NT2/D1 (cell line): ENCODE measurements at regions not wholly inside any gene's neighbourhood (a gene's known extent, or its start where the extent isn't known, plus 50 kb on each side); places are given as distances from the start of the nearest gene placed in this dataset.

ENCODE experiments used
- SUZ12 ChIP-seq: IDR thresholded peaks from 2 replicates; pipeline ENCODE4 v1.6.1; 2011; ENCODE audit not compliant: insufficient read length, insufficient read depth; ENCODE audit errors: extremely low read depth
- ZNF274 ChIP-seq: IDR thresholded peaks from 2 replicates; pipeline ENCODE4 v1.6.1; 2011; ENCODE audit warnings: mild to moderate bottlenecking, low read depth, low read length

DNA sequence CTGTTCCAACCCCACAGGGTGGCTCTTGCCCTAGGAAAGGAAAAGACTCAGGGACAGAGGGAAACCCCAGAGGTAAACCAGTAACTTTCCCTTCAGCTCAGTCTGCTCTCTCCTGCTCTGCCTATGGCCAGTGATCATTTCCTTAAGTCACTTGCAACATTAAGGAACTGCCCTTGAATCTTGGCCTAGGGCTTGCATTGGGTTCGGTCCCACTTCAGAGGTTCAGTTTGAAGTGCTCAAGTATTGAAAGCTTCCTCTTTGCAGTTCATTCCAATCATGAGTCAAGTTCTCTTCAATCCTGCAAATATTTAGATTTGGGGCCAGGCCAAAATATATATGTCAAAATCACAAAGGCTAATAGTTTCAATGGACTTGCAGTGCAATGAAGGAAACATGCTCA is 97.7 kb upstream of the IRF2BP2 start:
- no peak for TF ChIP-seq ZNF274
- TF ChIP-seq SUZ12: no peak
